LNCaP clone FGC (cell line): ENCODE measurements at regions not wholly inside any gene's neighbourhood (a gene's known extent, or its start where the extent isn't known, plus 50 kb on each side); places are given as distances from the start of the nearest gene placed in this dataset.
"Not testable (repeated sequence)": the region's sequence is repeated elsewhere in the genome, so short reads cannot be mapped to it uniquely, and the experiment has no call there.

Experiments
- DNase-seq: peaks from one replicate; pipeline ENCODE4 v3.0.0-alpha.2; 2011; ENCODE audit warnings: low read depth
- H3K4me3 ChIP-seq: 2 replicates; pipeline ENCODE4 v1.5.1; 2011; ENCODE audit warnings: mild to moderate bottlenecking, low read depth, low read length, control low read depth
- TF ChIP-seq, protein P1 (sequence below): IDR thresholded peaks from 2 replicates; pipeline ENCODE4 v1.5.1; 2012; ENCODE audit warnings: mild to moderate bottlenecking; ENCODE audit not compliant: control insufficient read depth, insufficient read depth; ENCODE audit errors: extremely low read depth

DNA sequence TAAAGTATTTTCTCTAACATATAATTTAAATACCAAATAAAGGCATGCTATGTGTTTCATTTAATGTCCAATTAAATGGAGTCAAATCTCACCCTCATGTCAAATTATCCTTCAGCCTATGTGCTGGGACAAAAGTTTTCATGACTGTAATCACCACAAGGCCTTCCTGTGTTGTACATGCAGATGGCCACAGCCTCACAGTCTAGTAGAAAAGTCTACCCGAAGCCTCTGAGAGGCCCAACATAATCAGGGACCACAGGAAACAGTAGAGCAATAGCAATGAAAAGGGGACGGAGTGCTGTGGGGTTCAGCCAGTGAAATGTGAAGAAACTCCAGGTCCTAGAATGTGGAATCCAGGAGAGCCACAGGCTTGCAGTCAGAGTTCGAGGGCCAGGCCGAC, 140.2 kb upstream of the KLF6 start:
- DNase-seq, result no peak
- no peak overlapping the region for H3K4me3 ChIP-seq
- TF ChIP-seq, protein P1, sequence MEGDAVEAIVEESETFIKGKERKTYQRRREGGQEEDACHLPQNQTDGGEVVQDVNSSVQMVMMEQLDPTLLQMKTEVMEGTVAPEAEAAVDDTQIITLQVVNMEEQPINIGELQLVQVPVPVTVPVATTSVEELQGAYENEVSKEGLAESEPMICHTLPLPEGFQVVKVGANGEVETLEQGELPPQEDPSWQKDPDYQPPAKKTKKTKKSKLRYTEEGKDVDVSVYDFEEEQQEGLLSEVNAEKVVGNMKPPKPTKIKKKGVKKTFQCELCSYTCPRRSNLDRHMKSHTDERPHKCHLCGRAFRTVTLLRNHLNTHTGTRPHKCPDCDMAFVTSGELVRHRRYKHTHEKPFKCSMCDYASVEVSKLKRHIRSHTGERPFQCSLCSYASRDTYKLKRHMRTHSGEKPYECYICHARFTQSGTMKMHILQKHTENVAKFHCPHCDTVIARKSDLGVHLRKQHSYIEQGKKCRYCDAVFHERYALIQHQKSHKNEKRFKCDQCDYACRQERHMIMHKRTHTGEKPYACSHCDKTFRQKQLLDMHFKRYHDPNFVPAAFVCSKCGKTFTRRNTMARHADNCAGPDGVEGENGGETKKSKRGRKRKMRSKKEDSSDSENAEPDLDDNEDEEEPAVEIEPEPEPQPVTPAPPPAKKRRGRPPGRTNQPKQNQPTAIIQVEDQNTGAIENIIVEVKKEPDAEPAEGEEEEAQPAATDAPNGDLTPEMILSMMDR, result no peak

DNA sequence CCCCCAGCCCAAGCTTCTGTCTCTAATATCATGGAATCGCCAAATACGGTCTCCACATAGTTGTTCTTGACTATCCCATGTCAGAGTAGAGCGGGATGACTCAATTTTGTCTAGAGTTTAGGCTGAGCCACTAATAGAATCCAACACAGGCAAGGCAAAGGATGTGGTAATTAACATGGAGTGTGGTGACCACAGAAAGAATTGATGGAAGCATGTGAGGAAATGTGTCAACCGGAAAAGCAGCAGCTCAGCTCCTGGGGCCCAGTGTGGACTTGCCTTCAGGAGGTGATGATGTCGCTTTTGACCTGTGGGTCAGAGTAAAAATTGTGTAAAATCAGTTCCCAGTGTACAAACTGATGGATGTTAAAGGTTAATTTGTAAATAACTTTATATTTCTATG, 139.3 kb upstream of the KLF6 start:
- TF ChIP-seq, protein P1, result no peak
- no peak overlapping the region for H3K4me3 ChIP-seq
- no peak for DNase-seq

DNA sequence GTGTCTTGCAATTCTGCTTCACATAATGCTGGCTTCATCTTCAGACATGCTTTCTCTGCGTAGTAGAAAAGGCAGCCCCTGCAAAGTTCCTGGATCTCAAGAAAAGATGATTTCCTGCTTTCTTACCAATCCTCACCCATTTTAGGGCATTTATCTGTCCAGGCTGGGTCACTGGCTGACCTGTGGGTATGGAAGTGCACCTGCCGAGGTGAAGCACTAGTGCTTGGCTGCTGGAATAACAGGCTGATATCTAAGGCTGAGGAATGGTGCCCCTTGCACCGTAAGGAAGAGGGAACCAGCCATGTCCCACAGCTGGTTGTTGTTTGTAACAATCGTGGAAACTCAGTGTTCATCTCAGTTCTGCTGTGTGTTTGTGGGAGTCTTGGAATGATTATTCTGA, 138.0 kb upstream of the KLF6 start:
- TF ChIP-seq, protein P1, result no peak
- no peak for DNase-seq
- H3K4me3 ChIP-seq, result no peak overlapping the region

DNA sequence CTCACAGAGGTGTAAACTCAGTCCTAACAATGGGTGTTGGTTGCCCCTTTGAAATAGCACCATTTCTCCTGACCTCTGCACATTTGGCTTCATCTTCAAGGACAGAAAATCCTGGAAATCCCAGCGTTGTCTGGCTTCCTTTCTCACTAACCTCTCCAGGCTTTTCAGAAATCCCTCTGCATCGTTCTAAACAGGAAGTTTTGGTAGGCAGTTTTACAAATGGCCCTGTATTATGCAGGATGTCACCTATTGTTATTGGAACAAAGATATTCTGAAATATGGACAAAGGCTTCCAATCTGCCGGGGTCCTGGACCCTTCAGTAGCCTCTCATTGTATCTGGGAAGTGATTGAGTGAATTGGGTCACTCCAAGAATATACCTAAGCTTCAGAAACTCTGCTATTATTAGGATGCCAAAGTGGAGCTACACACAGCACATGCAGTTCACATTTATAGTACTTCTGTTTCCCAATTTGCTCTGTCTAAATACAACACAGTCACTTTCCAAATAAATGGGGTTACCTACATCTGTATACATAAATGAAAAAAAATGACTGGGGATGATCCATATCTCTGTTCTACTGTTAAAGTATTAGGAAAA, 134.8 kb upstream of the KLF6 start:
- TF ChIP-seq, protein P1, result no peak
- no peak overlapping the region for H3K4me3 ChIP-seq
- DNase-seq, result no peak

DNA sequence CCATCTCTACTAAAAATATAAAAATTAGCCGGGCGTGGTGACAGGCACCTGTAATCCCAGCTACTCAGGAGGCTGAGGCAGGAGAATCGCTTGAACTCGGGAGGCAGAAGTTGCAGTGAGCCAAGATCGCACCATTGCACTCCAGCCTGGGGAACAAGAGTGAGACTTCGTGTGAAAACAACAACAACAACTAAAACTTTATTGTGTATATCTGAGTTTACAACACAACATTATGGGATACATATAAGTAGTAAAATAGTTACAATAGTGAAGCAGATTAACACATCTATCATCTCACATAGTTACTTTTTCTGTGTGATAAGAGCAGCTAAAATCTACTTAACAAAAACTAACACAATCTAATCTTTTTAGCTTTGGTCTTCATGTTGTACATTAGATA, 132.4 kb upstream of the KLF6 start:
- not testable (repeated sequence) for DNase-seq, H3K4me3 ChIP-seq

DNA sequence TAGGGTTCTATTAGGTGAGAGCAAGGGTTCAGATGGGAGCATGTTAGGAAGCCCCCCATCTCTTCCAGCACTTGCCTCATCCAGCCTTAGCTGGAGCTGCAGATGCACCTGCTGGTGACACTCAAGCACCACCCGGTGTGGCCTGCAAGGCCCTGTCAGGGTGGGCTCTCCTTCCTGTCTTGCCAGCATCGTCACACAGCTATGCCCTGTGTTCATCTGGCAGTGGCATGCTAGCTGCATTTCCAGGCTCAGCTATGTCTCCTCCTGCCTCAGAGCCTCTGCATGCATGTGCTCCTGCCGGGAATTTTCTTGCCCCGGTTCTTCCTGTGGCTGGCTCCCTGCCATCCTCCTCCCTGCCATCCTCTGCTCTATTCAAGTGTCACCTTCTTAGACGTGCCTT, 129.7 kb upstream of the KLF6 start:
- TF ChIP-seq, protein P1, result no peak
- DNase-seq, result no peak
- no peak overlapping the region for H3K4me3 ChIP-seq

DNA sequence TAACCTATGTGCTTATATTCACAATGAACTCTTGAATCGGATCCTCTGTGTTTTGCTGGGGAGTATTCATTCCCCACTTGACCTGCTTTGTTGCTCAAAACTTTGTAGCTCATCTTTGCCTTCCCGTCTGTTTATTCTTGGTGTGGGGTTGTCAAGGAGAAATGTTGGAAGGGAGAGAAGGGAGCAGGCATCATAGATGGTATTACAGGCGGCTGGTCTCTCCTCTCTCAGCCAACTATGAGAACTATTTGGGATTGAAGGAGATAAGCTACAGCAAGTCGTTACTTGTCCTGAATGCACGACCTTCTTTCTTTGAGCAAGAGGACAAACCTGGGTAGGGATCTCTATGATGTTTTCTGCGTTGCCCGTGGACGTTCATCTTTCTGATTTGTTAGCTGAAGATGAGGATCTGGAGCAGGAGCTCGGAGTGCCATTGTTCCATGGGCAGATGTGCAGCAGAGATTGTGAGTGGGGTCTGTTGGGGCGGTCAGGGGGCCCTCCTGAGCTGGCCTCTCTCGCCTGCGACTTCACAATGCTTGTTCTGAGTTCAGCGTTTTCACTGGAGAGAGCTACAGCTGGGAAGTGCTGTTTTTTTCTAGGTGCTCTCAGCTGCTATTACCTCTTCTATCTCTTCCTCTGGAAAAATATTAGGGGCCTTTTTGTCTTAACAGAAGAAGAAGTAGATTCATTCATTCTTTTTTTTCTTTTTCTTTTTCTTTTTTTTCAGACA, 126.9 kb upstream of the KLF6 start:
- TF ChIP-seq, protein P1, result no peak
- H3K4me3 ChIP-seq, result no peak overlapping the region
- DNase-seq, result no peak
